HepG2 (cell line): ENCODE measurements at regions not wholly inside any gene's neighbourhood (a gene's known extent, or its start where the extent isn't known, plus 50 kb on each side); places are given as distances from the start of the nearest gene placed in this dataset.

Source experiments
- HNRNPH1 ChIP-seq: fragments of 200-400 bp; formaldehyde crosslinking; optimal IDR thresholded peaks from 2 replicates; pipeline ENCODE3; 2017; ENCODE audit warnings: mild to moderate bottlenecking, low read depth, low read length
- KMT2A ChIP-seq: sonication (generic); formaldehyde crosslinking; IDR thresholded peaks from 2 replicates; pipeline ENCODE4 v1.4.0; 2020; ENCODE audit warnings: missing genetic modification reagents
- MLLT10 ChIP-seq: sonication (generic); formaldehyde crosslinking; IDR thresholded peaks from 2 replicates; pipeline ENCODE4 v1.4.0; 2020; ENCODE audit warnings: missing genetic modification reagents
- MYNN ChIP-seq: sonication (generic); formaldehyde crosslinking; IDR thresholded peaks from 2 replicates; pipeline ENCODE4 v1.4.0; 2020; ENCODE audit warnings: mild to moderate bottlenecking, low read depth, missing genetic modification reagents
- NFE2L2 ChIP-seq: fragments of 150-350 bp; IDR thresholded peaks from 2 replicates; pipeline ENCODE4 v1.6.1; 2014; ENCODE audit warnings: low read length
- NFKB2 ChIP-seq: sonication (generic); formaldehyde crosslinking; IDR thresholded peaks from 2 replicates; pipeline ENCODE4 v1.4.0; 2020; ENCODE audit warnings: missing genetic modification reagents, borderline replicate concordance
- RAD21 ChIP-seq: fragments of 450-650 bp; formaldehyde crosslinking; IDR thresholded peaks from 2 replicates; pipeline ENCODE4 v1.5.0; 2020; ENCODE audit warnings: mild to moderate bottlenecking
- SETDB1 ChIP-seq: sonication (generic); formaldehyde crosslinking; IDR thresholded peaks from 2 replicates; pipeline ENCODE4 v1.5.1; 2020; ENCODE audit warnings: missing genetic modification reagents, mild to moderate bottlenecking, borderline replicate concordance
- TOPORS ChIP-seq: sonication (generic); formaldehyde crosslinking; IDR thresholded peaks from 2 replicates; pipeline ENCODE4 v1.8.0; 2023; ENCODE audit warnings: mild to moderate bottlenecking, missing genetic modification reagents
- TP53 ChIP-seq: sonication (generic); formaldehyde crosslinking; conservative IDR thresholded peaks from 2 replicates; pipeline ENCODE4 v1.4.0; 2020; ENCODE audit warnings: missing genetic modification reagents
- ZBTB10 ChIP-seq: sonication (generic); formaldehyde crosslinking; IDR thresholded peaks from 2 replicates; pipeline ENCODE4 v1.4.0; 2020; ENCODE audit warnings: missing genetic modification reagents, borderline replicate concordance
- ZBTB33 ChIP-seq: sonication (generic); formaldehyde crosslinking; IDR thresholded peaks from 2 replicates; pipeline ENCODE4 v1.4.0; 2020; ENCODE audit warnings: missing genetic modification reagents
- ZBTB34 ChIP-seq: sonication (generic); formaldehyde crosslinking; IDR thresholded peaks from 2 replicates; pipeline ENCODE4 v1.8.0; 2022; ENCODE audit warnings: mild to moderate bottlenecking, missing genetic modification reagents
- ZFYVE20 ChIP-seq: sonication (generic); formaldehyde crosslinking; IDR thresholded peaks from 2 replicates; pipeline ENCODE4 v1.8.0; 2023; ENCODE audit warnings: low read depth, mild to moderate bottlenecking, moderate library complexity, missing genetic modification reagents, borderline replicate concordance
- ZNF3 ChIP-seq: IDR thresholded peaks from 2 replicates; pipeline ENCODE4 v1.7.0; 2017; ENCODE audit warnings: inconsistent platforms
- ZNF362 ChIP-seq: sonication (generic); formaldehyde crosslinking; IDR thresholded peaks from 2 replicates; pipeline ENCODE4 v1.4.0; 2020; ENCODE audit warnings: missing genetic modification reagents, mild to moderate bottlenecking, borderline replicate concordance
- ZNF598 ChIP-seq: sonication (generic); formaldehyde crosslinking; IDR thresholded peaks from 2 replicates; pipeline ENCODE4 v1.5.1; 2020; ENCODE audit warnings: mild to moderate bottlenecking, missing genetic modification reagents, borderline replicate concordance
- ZNF720 ChIP-seq: sonication (generic); formaldehyde crosslinking; IDR thresholded peaks from 2 replicates; pipeline ENCODE4 v1.4.0; 2020; ENCODE audit warnings: missing genetic modification reagents
- ZNF776 ChIP-seq: sonication (generic); formaldehyde crosslinking; IDR thresholded peaks from 2 replicates; pipeline ENCODE4 v1.4.0; 2020; ENCODE audit warnings: mild to moderate bottlenecking, missing genetic modification reagents
- ZSCAN21 ChIP-seq: sonication (generic); formaldehyde crosslinking; IDR thresholded peaks from 2 replicates; pipeline ENCODE4 v1.8.0; 2022; ENCODE audit warnings: mild to moderate bottlenecking, missing genetic modification reagents, moderate library complexity, borderline replicate concordance
- ZSCAN5A ChIP-seq: sonication (generic); formaldehyde crosslinking; IDR thresholded peaks from 2 replicates; pipeline ENCODE4 v1.8.0; 2022; ENCODE audit warnings: mild to moderate bottlenecking, missing genetic modification reagents, borderline replicate concordance

GRCh38 chr2:84293791-84294380, 165.2 kb downstream of the SUCLG1 start (continued):
- TF ChIP-seq ZSCAN21 (CRISPR knock-in tag) (peak; percentile 79; the same call in 1 of the 2 replicates), KMT2A (no peak; the same call in 1 of the 2 replicates), ZNF776 (no peak), SETDB1 (CRISPR knock-in tag) (no peak; the same call in 1 of the 2 replicates), TP53 (no peak), MYNN (CRISPR knock-in tag) (no peak), MLLT10 (CRISPR knock-in tag) (no peak), NFE2L2 (no peak), ZSCAN5A (CRISPR knock-in tag) (peak; percentile 85; the same call in 1 of the 2 replicates), ZBTB10 (no peak), ZNF598 (CRISPR knock-in tag) (0 out of 2 replicates have a peak, but pooled peaks have one; percentile 41), ZBTB33 (CRISPR knock-in tag) (peak; percentile 70), ZNF362 (CRISPR knock-in tag) (peak; percentile 59; the same call in 1 of the 2 replicates), HNRNPH1 (no peak), TOPORS (CRISPR knock-in tag) (peak; percentile 94; the same call in 1 of the 2 replicates), RAD21 (peak; percentile 70), ZBTB34 (peak; percentile 98), ZFYVE20 (CRISPR knock-in tag) (0 out of 2 replicates have a peak, but pooled peaks have one; percentile 46), NFKB2 (CRISPR knock-in tag) (0 out of 2 replicates have a peak, but pooled peaks have one; percentile 69), ZNF720 (peak; percentile 91; the same call in 1 of the 2 replicates), ZNF3 (CRISPR knock-in tag) (peak; percentile 88; the same call in 1 of the 2 replicates)
